HEK293 (cell line): ENCODE measurements at regions not wholly inside any gene's neighbourhood (a gene's known extent, or its start where the extent isn't known, plus 50 kb on each side); places are given as distances from the start of the nearest gene placed in this dataset.

ENCODE experiments used
- CTCF ChIA-PET: fragments of 350-600 bp; formaldehyde crosslinking; extraction: SDS; loops from one replicate; lab custom pipeline; 2021; ENCODE audit warnings: antibody characterized with exemption; lab: Yijun Ruan, JAX
- POLR2A ChIA-PET: fragments of 300-600 bp; formaldehyde crosslinking; extraction: SDS; loops from one replicate; lab custom pipeline; 2020; ENCODE audit warnings: antibody characterized with exemption, inconsistent platforms; lab: Yijun Ruan, JAX
- H3K27ac ChIP-seq: fragments of 200-500 bp; sonication (Bioruptor generic); 2 replicates; pipeline ENCODE4 v1.5.1; 2014; ENCODE audit warnings: low read depth, low read length, control low read depth, inconsistent platforms; ENCODE audit errors: extremely low read depth
- H3K36me3 ChIP-seq, 2 experiments: fragments of 200-500 bp in 1 of 2; sonication (Bioruptor generic) in 1 of 2; 1 replicate in 1 of 2; 2 replicates in 1 of 2; pipeline ENCODE4 v1.5.1; 2014 to 2017; ENCODE audit warnings: inconsistent platforms in 2 of 2, low read length in 2 of 2; ENCODE audit not compliant: control insufficient read depth in 2 of 2, insufficient read depth in 1 of 2
- H3K4me1 ChIP-seq: fragments of 200-500 bp; sonication (Bioruptor generic); 2 replicates; pipeline ENCODE4 v1.5.1; 2014; ENCODE audit warnings: mild to moderate bottlenecking, low read length, inconsistent platforms; ENCODE audit not compliant: control insufficient read depth, insufficient read depth
- H3K4me3 ChIP-seq: 2 replicates; pipeline ENCODE4 v1.5.1; 2011; ENCODE audit warnings: low read depth, mild to moderate bottlenecking, control low read depth, low read length, moderate library complexity
- H3K9me3 ChIP-seq: fragments of 200-500 bp; sonication (Bioruptor generic); 2 replicates; pipeline ENCODE4 v1.5.1; 2014; ENCODE audit warnings: low read depth, low read length, inconsistent platforms; ENCODE audit not compliant: control insufficient read depth, insufficient read depth
- BCL11B ChIP-seq: fragments of 450-650 bp; formaldehyde crosslinking; IDR thresholded peaks from 2 replicates; pipeline ENCODE4 v1.5.1; 2016; ENCODE audit warnings: low read depth, missing biosample characterization, missing genetic modification characterization
- GLI2 ChIP-seq: fragments of 450-650 bp; formaldehyde crosslinking; IDR thresholded peaks from 2 replicates; pipeline ENCODE4; 2017; ENCODE audit warnings: missing biosample characterization, missing genetic modification characterization, low read depth, borderline replicate concordance
- GLIS1 ChIP-seq: fragments of 450-650 bp; formaldehyde crosslinking; IDR thresholded peaks from 2 replicates; pipeline ENCODE4 v1.5.1; 2016; ENCODE audit warnings: missing biosample characterization, missing genetic modification characterization
- HOXA7 ChIP-seq: sonication (generic); formaldehyde crosslinking; IDR thresholded peaks from 2 replicates; pipeline ENCODE4 v1.8.1; 2022; ENCODE audit warnings: missing genetic modification reagents, borderline replicate concordance
- PATZ1 ChIP-seq: fragments of 450-650 bp; formaldehyde crosslinking; IDR thresholded peaks from 2 replicates; pipeline ENCODE4 v1.5.1; 2016; ENCODE audit warnings: missing biosample characterization, missing genetic modification characterization
- PBX3 ChIP-seq: sonication (generic); formaldehyde crosslinking; IDR thresholded peaks from 2 replicates; pipeline ENCODE4 v1.8.1; 2022; ENCODE audit warnings: mild to moderate bottlenecking, moderate library complexity, missing genetic modification reagents
- TRIM28 ChIP-seq: IDR thresholded peaks from 2 replicates; pipeline ENCODE4 v1.6.1; 2011; ENCODE audit warnings: low read length, control low read depth, borderline replicate concordance
- ZBTB10 ChIP-seq: fragments of 450-650 bp; formaldehyde crosslinking; IDR thresholded peaks from 2 replicates; pipeline ENCODE4 v1.5.1; 2016; ENCODE audit warnings: missing biosample characterization, missing genetic modification characterization
- ZBTB26 ChIP-seq: fragments of 450-650 bp; formaldehyde crosslinking; optimal IDR thresholded peaks from 2 replicates; pipeline ENCODE3; 2016; ENCODE audit warnings: missing biosample characterization, mild to moderate bottlenecking, missing genetic modification characterization
- ZNF155 ChIP-seq: fragments of 450-650 bp; formaldehyde crosslinking; IDR thresholded peaks from 2 replicates; pipeline ENCODE4 v1.5.1; 2016; ENCODE audit warnings: missing biosample characterization, missing genetic modification characterization
- ZNF157 ChIP-seq: fragments of 450-650 bp; formaldehyde crosslinking; IDR thresholded peaks from 2 replicates; pipeline ENCODE4 v1.5.1; 2016; ENCODE audit warnings: missing biosample characterization, missing genetic modification characterization
- ZNF16 ChIP-seq: fragments of 450-650 bp; formaldehyde crosslinking; IDR thresholded peaks from 2 replicates; pipeline ENCODE4 v1.5.1; 2016; ENCODE audit warnings: low read depth, missing biosample characterization, missing genetic modification characterization
- ZNF19 ChIP-seq: fragments of 450-650 bp; formaldehyde crosslinking; IDR thresholded peaks from 2 replicates; pipeline ENCODE4; 2016; ENCODE audit warnings: missing biosample characterization, missing genetic modification characterization, low read depth
- ZNF266 ChIP-seq: fragments of 450-650 bp; formaldehyde crosslinking; IDR thresholded peaks from 2 replicates; pipeline ENCODE4 v1.5.1; 2016; ENCODE audit warnings: missing biosample characterization, missing genetic modification characterization, low read depth
- ZNF274 ChIP-seq, 2 experiments: fragments of 200-500 bp in 1 of 2; fragments of 450-650 bp in 1 of 2; sonication (Bioruptor generic) in 1 of 2; formaldehyde crosslinking in 1 of 2; IDR thresholded peaks; 2 replicates each; pipeline versions ENCODE4 v1.5.1 to v1.6.1; 2014 to 2016; ENCODE audit warnings: borderline replicate concordance in 1 of 2, inconsistent platforms in 1 of 2, low read length in 1 of 2, missing biosample characterization in 1 of 2, missing genetic modification characterization in 1 of 2
- ZNF324 ChIP-seq: fragments of 450-650 bp; formaldehyde crosslinking; IDR thresholded peaks from 2 replicates; pipeline ENCODE4 v1.5.1; 2016; ENCODE audit warnings: missing biosample characterization, missing genetic modification characterization
- ZNF354C ChIP-seq: fragments of 450-650 bp; formaldehyde crosslinking; IDR thresholded peaks from 2 replicates; pipeline ENCODE4 v1.5.1; 2016; ENCODE audit warnings: missing biosample characterization, missing genetic modification characterization, low read depth, borderline replicate concordance
- ZNF391 ChIP-seq: fragments of 450-650 bp; formaldehyde crosslinking; IDR thresholded peaks from 2 replicates; pipeline ENCODE4 v1.5.1; 2016; ENCODE audit warnings: low read depth, missing biosample characterization, missing genetic modification characterization, borderline replicate concordance
- ZNF394 ChIP-seq: fragments of 450-650 bp; formaldehyde crosslinking; IDR thresholded peaks from 2 replicates; pipeline ENCODE4 v1.5.1; 2016; ENCODE audit warnings: missing biosample characterization, missing genetic modification characterization, mild to moderate bottlenecking, moderate library complexity, borderline replicate concordance
- ZNF558 ChIP-seq: fragments of 450-650 bp; formaldehyde crosslinking; IDR thresholded peaks from 2 replicates; pipeline ENCODE4 v1.5.1; 2016; ENCODE audit warnings: missing biosample characterization, missing genetic modification characterization
- ZSCAN16 ChIP-seq: fragments of 450-650 bp; formaldehyde crosslinking; IDR thresholded peaks from 2 replicates; pipeline ENCODE4 v1.5.1; 2016; ENCODE audit warnings: missing biosample characterization, missing genetic modification characterization

- TF ChIP-seq PATZ1 (tag by site-specific recombination) (no peak), GLI2 (no peak), ZNF354C (tag by site-specific recombination) (no peak), ZNF266 (tag by site-specific recombination) (no peak), PBX3 (CRISPR knock-in tag) (no peak), ZNF391 (tag by site-specific recombination) (no peak), ZBTB26 (tag by site-specific recombination) (no peak), ZNF155 (tag by site-specific recombination) (no peak), ZSCAN16 (tag by site-specific recombination) (no peak), ZNF394 (tag by site-specific recombination) (no peak), ZNF157 (no peak), ZNF274 (IDR thresholded peaks at IDR 0.05; ENCODE audit: low read length) (no peak), ZNF274 (tag by site-specific recombination; IDR thresholded peaks at IDR 0.05; ENCODE audit: borderline replicate concordance) (no peak), ZNF16 (tag by site-specific recombination) (no peak), TRIM28 (no peak), ZBTB10 (tag by site-specific recombination) (no peak), ZNF19 (tag by site-specific recombination) (no peak)
- TF ChIP-seq, all 188 proteins: peak for 0
- H3K9me3 ChIP-seq: no peaks in the 10 kb centered on the region
- POLR2A ChIA-PET: no interaction called here
- no peak overlapping the region for H3K27ac ChIP-seq
- no peaks in the 10 kb centered on the region for H3K4me1 ChIP-seq
- no peak overlapping the region for H3K4me3 ChIP-seq
- H3K36me3 ChIP-seq: no peaks in the 10 kb centered on the region
- CTCF ChIA-PET: no interaction called here
Measured at GRCh38 chr5:145230781-145231180, 604.4 kb downstream of the PRELID2 start.

- H3K27ac ChIP-seq: no peak overlapping the region
- H3K4me1 ChIP-seq: no peaks in the 10 kb centered on the region
- TF ChIP-seq HOXA7 (no peak), GLIS1 (tag by site-specific recombination) (no peak), ZNF558 (tag by site-specific recombination) (no peak), GLI2 (no peak), ZNF324 (tag by site-specific recombination) (no peak), BCL11B (tag by site-specific recombination) (no peak)
- POLR2A ChIA-PET: no interaction called here
- no peaks in the 10 kb centered on the region for H3K9me3 ChIP-seq
- H3K36me3 ChIP-seq: no peaks in the 10 kb centered on the region
- CTCF ChIA-PET: interaction anchor here (1.7 kb wide), 1 partner anchor 11 kb away, joined by 4 read pairs; no protein-coding TSS in a partner anchor
- H3K4me3 ChIP-seq: no peak overlapping the region
Measured at GRCh38 chr5:145228564-145228963, 606.6 kb downstream of the PRELID2 start.
